NCI-H2196 (cell line): ENCODE measurements at regions not wholly inside any gene's neighbourhood (a gene's known extent, or its start where the extent isn't known, plus 50 kb on each side); places are given as distances from the start of the nearest gene placed in this dataset.
"Not testable (repeated sequence)": the region's sequence is repeated elsewhere in the genome, so short reads cannot be mapped to it uniquely, and the experiment has no call there.

Experiments used
- DNase-seq: peaks from one replicate; lab custom pipeline; 2025; ENCODE audit not compliant: unreplicated experiment; lab: John Stamatoyannopoulos, UW

DNA sequence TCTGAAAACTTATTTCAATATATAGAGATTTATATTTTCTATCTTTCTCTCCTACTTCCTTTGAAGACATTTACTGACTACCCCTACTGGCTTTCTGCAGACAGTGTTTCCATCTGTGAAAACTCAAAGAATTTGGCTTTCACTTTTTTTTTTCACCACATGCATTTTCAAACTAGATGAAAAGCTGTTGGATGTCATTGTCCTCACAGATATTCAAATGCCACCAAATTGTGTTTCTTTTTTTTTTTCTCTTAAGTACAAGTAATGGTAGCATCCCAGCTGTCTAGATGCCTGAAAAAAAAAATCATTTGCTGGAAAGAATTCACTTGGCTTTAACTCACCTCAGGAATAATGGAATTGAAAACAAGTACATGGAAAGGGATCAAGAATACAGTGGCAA lies 2258.6 kb upstream of the ACO1 start:
- DNase-seq = no peak

DNA sequence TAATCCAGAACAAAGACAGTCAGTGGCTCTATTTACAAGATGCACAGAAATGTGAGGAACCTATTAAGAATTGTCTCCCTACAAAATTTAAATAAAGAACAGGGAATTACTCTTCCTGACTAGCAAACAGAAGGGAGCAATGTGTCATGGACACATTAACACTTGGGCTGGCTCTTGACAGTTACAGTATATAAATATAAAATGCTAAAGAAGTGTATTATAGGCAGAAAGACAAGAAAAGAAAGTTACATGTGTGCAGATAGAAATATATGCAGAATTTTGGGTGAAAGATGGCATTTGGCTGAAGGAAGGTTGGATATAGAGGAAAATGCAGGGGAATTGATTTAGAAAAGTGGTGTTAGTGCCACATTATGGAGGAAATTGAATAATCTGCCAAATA lies 2257.1 kb upstream of the ACO1 start:
- no peak for DNase-seq

DNA sequence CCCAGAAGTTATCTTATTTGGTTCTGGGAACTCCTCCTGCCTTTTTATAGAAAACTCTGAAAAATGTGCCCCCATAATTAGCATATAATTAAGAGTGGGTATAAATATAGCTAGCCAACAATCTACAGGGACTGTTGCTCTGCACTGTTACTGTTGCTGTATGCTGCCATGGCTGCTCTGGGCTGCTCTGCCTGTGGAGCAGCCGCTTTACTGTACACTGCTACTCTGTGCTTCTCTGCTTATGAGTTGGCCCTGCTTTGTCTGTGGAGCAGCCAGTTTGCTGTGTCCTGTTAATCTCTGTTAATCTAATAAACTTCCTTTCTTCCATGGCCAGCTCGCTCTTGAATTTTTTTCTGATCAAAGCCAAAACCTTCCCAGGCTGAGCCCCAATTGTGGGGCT lies 2244.0 kb upstream of the ACO1 start:
- no peak for DNase-seq

DNA sequence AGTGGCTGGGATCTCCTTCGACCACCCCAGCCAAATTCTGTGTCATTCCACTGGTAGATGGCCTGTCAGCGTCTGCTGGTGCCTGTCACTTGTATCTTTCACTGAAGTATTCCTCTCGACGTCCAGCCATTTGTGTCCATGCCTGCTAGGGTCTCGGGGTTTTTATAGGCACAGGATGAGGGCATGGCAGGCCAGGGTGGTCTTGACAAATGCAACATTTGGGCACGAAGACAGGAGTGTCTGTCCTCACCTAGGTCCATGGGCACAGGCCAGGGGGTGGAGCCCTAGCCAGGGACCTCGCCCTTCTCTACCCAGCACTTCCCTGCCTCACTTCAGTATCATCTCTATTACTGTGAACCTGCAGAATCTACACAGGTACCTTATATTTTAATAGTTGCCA lies 2223.9 kb upstream of the ACO1 start:
- DNase-seq = no peak

DNA sequence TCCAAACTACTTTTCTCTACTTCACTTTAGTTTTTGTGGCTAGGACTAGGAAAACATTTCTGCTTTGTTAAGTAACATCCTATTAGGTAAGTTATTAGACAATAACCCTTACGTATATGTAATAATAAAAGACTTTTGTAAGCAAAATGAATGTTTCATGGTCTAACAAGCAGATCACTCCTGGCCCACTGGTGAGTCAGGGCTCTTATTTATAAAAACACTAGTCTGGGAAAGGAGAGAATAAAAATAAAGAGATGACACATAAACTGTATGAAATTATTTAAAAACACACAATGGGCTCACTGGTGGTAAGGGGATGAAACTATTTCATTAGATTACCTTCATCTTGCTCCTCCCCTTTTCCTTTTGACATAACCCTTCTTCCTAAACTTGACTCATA lies 2212.2 kb upstream of the ACO1 start:
- DNase-seq = no peak

DNA sequence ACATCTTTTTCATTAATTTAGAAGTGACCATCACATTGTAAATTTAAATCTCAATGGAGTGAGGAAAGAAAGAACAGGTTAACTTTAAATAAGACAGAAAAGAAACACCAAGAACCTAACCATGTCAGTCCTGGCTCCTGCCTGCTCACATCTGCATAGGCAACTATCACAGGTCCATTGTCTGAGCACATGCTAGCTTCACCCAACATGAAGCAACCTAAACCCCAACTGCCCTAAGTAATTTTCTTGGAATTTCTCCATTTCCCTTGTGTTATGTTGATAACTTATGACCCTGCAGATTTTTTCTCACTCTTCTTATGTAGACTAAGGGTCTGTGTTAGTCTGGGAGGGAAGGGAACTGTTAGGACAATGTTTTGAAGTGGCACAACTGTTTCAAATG lies 2205.8 kb upstream of the ACO1 start:
- no peak for DNase-seq

DNA sequence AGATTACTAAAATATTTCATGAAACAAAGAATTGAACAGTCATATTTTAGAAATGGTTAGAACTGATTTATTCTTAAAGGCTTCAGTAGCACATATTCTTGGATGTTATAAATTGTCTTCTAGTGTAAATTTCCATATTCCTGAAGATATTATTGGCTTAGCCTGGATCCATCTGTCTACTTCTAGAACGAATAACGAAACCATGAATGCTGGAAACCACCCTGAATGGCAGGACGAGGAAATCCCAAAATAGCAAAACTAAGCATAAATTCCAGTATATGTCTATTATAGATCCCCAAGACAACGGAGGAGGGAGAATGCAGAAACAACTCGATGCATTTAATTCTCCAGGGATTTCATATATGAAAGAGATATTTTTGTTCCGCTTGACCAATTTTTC lies 2191.0 kb upstream of the ACO1 start:
- no peak for DNase-seq

DNA sequence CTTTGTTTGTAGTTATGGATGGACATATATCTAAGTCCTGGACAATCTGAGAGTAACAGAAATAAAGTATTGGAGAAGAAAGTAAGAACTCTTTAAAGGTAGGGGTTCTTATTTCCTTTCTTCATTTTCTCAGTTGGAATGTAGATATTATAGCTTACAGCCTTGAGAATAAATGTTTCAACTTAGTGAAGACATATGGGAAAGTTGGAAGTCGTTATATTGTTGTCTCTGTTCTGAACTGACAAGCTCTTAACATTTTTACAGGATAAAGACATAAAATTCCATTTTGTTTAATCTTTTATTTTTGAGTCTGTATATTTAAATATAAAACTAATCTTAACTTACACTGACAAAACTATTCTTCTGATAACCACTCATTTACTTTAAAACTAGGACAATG lies 2187.5 kb upstream of the ACO1 start:
- DNase-seq = no peak

DNA sequence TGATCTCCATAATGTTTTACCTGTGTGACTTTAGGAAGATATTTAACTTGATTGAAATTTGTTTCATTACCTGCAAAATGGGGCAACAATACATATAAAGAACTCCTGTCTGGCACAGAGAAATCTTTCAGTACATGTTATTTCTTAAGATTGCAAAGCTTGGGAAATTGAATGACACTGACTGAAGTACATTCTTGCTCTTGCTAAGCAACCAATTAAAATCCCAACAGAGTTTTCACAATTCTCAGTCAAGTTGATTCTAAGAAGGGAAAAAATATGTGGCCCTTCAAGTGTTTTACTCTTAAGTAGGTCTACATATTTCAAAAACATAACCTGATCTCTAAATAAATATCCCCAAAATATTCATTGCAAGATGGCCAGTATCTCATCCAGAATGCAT lies 2187.0 kb upstream of the ACO1 start:
- DNase-seq = no peak

DNA sequence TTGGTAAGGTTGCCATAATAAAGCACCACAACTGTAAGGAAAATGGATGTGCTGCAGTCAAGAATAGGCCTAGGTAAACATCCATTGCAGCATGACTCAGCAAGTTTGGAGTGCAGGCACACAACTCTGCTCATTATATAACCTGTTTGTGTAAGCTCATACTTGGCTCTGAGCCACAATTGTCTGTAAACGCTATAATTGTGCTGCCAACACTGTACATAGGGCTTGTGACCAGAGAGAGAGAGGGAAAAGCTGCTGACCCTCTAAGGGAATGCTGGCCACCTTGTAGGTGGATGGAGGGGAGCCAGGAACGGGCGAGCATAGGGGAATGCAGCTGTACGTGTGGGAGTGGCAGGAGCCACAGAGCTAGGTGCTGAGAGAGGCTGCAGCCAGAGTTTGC lies 2186.5 kb upstream of the ACO1 start:
- no peak for DNase-seq

DNA sequence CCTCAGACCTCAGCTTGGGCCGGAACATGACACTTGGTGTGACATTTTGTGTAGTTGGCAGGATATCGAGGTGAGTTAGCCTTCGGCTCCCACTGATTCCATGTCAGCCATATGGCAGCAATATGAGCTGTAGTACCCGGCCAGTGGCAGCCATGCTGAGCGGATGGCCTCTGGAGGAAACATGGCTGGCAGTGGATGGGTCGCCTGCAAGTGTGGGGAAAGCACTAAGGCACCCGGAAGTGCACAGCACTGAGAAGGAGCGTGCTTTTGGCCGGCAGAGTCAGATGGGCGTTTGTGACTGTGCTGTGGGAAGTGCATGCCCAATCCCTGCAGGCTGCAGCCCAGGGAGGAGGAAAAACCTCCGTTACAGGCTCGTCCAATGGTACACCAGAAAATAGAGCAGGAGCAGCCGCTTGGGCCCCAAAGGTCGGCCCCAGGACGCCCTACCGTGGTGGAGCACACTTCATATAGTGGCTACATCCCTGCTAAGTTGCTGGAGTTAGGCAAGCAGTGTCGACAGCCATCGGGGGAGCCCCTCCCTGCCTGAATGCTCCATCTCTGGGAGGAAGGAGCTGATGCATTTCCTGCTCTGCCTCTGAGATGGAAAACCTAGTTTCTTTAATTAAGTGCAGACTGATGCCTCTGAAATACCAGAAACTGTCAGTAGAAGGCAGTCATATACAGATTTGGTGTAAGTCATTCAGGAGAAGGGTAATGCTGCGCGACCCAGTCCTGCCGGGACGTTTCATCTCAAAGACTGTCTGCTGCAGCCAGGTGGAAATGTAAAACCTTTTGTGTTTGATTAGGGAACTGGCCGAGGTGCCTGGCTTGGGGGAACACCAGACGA lies 2185.8 kb upstream of the ACO1 start:
- no peak for DNase-seq

DNA sequence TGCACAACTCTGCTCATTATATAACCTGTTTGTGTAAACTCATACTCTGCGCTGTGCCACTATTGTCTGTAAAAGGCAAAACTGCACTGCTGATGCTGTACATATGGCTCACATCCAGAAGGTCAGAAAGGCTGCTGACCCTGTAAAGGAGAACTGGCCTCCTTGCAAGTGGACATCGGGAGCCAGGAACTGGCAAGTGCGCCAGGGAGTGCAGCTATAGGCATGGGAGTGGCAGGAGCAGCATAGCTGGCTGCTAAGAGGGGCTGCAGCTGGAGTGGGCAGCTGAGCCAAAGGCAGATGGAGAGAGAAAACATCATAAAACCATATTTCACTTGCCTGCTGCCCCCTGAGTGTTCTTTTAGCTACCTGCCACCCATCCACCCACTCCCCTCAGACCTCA lies 2183.4 kb upstream of the ACO1 start:
- DNase-seq = no peak

DNA sequence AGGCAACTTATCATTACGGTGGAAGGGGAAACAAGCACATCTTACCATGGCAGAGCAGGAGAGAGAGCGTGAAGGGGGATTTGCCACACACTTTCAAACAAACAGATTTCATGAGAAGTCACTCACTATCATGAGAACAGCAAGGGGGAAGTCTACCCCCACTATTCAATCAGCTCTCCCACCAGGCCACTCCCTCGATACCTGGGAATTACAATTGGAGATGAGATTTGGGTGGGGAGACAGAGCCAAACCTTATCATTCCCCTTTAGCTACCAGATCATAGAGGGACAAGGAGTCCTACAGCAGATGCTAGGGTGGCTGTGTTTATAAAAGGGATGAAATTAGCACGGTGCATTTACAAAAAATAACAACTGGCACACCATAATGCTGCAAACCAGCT lies 2149.4 kb upstream of the ACO1 start:
- no peak for DNase-seq

DNA sequence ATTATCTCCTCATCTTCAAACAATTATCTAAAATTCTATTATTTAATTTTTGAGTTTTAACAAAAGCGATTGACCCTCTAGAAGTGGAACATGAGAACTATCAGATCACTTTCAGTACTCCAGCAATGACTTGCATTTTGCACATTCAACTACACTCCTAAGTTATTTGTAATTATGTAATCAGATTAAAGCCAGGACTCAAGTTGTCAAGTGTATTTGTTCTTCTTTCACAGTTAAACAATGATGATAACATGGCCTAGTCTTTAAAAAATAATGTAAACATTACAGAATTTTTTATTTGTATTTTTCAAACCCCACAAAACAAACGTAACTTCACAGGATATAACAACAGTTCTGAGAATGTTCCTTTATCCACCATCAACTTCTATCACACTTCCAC lies 2148.9 kb upstream of the ACO1 start:
- no peak for DNase-seq

DNA sequence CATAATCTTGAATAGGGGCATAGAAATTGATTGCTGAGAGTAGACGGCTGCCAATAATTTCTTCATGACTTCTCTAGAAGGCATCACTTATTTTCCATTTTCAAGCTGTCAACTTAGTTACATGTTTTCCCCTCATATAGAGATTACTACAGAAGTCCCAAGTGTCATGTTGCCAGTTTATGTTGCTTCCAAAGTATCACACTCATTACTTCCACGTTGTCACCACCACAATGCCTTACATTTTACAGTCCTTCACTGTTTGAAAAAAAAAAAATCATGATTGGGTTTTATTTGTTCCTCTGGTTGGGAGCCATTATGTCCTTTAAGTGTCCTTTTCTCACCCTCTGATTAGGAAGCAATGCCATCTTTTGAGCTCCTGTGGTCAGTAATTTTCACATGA lies 2144.6 kb upstream of the ACO1 start:
- no peak for DNase-seq

DNA sequence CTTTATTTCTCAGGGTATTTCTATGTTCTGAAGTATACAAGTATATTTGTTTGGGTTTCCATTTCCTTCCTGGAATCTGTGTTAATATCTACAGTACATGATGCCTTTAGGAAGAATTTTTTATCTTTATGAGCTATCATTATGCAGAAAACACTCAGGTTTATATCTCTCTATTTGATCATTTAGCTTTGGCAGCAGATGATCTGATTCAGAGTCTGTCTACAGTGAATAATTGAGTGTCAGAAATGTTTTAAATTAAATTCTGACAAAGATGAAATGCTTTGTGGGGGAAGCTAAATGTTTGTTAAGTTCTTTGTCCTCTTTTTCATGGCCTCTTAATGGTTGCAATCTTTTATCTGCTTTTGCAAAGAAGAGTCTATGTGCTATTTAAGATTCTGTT lies 2141.0 kb upstream of the ACO1 start:
- no peak for DNase-seq

DNA sequence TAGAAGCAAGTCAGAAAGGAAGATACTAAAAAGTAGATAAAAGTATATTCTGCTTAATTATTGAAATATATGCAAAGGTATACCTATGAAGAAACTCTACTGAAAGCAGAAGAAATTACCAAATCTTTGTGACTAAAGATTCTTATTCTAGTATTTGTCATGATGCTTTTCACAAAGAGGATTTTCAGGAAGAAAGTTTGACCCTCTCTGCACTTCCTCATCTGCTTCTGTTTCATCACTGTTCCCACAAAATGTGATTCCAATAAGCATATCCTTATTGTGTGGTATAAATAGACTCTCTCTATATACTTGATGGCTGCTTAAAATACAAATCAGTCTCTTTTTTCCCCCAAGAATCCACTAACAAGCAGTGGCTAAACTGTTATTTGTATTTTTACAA lies 2139.6 kb upstream of the ACO1 start:
- DNase-seq = no peak

DNA sequence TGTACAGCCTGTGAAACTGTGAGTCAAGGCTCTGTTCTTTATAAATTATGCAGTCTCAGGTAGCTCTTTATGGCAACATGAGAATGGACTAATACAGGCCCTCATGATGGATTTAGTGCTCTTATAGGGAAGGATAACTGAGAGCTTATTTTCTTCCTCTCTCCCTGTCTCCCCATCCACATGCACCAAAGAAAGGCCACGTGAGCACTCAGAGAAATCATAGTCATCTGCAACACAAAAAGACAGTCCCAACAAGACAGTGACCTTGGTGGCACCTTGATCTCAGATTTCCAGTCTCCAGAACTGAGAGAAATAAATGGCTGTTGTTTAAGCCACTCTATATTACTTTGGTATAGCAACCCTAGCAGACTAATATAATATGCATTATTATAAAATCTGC lies 2133.6 kb upstream of the ACO1 start:
- DNase-seq = no peak

DNA sequence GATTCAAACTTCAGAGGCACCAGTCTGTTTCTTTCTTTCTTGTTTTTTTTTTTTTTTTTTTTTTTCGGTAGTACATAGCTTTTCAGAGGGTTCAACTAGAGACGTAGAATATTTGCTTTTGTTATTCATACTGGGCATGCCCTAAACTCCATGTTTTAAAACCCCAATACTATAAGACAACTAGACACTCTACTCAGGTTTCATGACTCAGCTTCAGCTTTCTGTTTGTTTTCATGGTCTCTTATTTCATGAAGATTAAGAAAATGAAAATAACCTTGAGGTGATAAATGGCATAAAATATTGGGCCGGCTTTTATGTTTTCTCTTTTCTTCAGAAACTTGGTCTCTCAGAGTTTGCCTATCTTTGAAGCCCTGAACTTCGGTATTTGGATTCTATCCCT lies 2126.3 kb upstream of the ACO1 start:
- no peak for DNase-seq

DNA sequence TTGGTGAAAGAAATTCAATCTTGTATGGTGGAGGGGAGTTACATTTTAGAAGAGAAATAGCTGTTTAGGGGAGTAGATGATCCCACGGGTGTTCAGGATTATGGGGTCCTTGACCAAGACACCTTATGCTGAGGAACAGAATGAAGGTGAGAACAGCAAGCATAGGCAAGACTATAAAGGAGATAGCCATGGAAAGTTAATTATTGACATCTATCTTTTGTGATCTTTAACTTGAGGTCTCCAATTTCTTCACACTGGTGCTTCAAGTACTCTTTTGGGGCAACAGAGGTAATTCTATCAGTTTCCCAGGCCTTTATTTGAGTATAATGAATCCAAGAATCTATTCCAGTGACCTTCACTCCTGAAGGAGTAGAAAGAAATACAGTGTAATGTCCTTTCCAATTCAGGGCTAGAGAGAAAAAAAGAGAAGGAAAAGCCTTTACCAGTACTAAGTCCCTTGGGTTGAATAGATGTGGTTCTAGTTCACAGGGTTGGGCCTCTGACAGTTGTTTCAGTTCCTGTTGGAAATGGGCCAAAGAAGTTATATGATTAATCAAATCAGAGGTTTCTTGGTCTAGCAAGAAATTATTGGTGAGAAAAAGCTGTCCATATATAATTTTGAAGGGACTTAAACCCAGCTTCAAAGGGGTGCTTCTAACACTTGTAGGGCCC lies 2104.1 kb upstream of the ACO1 start:
- DNase-seq = no peak

DNA sequence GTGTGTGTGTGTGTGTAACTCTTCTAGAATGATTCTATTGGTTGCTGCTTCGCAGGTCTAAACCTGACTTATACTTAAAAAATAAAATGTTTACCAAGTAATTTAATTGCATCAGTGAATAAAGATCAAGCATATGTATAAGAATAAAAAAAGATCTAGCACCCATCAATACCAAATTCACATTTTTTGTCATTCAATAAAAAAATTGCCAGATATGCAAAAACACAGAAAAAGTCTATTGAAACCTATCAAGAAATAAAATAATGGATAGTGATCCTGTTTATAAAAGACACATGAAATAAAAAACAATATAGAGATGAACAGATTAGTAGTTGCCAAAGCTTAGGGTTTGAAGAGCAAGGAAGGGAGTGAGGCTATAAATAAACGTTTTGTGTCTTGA lies 2095.0 kb upstream of the ACO1 start:
- DNase-seq = no peak

DNA sequence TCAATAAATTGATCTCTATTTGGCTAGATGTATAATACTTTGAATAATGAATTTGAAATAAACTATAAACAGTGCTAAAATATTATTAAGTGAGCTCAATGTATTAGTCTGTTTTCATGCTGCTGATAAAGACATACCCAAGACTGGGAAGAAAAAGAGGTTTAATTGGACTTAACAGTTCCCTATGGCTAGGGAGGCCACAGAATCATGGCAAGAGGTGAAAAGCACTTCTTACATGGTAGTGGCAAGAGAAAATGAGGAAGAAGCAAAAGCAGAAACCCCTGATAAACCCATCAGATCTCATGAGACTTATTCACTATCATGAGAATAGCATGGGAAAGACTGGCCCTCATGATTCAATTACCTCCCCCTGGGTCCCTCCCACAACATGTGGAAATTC lies 2092.4 kb upstream of the ACO1 start:
- not testable (repeated sequence) for DNase-seq

DNA sequence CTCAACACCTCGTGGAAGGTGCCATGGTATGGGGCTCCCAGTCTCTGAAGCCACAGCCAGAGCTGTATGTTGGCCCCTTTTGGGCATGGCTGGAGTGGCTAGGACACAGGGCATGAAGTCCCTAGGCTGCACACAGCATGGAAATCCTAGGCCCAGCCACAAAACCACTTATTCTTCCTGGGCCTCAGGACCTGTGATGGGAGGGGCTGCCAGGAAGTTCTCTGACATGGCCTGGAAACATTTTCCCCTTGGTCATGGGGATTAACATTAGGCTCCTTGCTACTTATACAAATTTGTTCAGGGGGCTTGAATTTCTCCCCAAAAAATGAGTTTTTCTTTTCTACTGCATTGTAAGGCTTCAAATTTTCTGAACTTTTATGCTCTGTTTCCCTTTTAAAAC lies 2091.2 kb upstream of the ACO1 start:
- no peak for DNase-seq
